Fibroblast of upper back skin (primary cell): ENCODE measurements at regions not wholly inside any gene's neighbourhood (a gene's known extent, or its start where the extent isn't known, plus 50 kb on each side); places are given as distances from the start of the nearest gene placed in this dataset.
A peak's percentile ranks its signal among the peaks of the same experiment; 100 is the strongest.

Source experiments
- DNase-seq: peaks from one replicate; pipeline ENCODE4 v3.0.0-alpha.2; 2013

- no peak for DNase-seq
These were observed 180.0 kb downstream of the CHD9NB start for GRCh38 chr16:52872731-52873130.

DNA sequence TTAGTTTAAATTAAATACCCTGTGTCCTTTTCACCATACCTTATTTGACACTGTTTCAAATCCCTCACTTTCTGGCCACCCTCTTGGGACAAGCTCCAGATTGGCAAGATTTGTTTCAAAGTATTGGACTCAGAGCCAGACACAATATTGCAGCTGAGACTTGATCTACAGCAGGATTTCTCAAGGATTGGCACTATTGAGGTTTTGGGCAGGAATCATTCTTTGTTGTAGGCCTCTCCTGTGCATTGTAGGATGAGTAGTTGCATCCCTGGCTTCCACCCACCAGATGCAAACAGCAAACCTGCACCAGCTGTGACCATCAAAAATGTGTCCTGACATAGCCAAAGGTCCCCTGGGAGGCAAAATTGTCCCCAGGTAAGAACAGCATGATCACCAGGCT is 181.2 kb downstream of the CHD9NB start:
- DNase-seq, result no peak

GRCh38 chr16:52869243-52869642 is 183.5 kb downstream of the CHD9NB start:
- no peak for DNase-seq

- DNase-seq, result no peak
These were observed 189.7 kb downstream of the CHD9NB start for GRCh38 chr16:52863000-52863399.

DNA sequence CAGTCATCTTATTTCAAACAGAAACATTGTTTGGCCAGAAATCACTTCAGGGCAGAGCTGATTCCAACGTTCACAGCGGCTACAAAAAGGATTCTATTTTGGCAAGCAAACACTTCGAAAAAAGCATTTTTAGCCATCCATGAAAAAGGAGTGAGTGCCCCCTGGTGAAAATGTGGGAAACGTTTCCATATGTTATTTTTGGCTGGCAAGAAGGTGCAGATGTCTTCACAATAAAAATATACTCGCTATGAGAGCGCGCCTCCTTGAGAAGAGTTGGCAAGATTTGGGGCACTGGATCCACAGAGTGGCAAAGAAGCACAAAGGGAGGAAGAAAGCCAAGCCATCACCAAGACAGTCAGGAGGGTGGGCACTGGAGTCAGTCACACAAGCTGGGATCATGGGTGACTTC is 191.1 kb downstream of the CHD9NB start:
- no peak for DNase-seq

DNA sequence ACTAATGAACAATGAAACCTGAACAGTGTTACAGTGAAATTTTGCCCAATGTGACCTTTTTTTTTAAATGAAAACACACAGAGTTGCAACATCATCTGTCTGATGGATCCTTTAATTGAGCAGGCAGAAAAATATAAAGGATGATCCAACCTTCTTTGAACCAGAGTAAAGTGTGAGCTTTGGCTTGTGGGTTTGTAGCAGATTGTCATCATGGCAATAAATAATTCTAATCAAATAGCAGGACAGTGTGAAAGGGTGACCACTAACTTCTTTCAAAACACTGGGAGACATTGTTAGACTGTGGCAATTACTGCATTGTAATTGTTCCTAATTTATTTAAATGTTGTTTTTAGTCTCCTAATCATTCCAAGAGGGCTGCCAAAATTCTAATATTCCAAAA is 197.2 kb downstream of the CHD9NB start:
- DNase-seq, result no peak

- DNase-seq, result no peak
These were observed 199.7 kb downstream of the CHD9NB start for GRCh38 chr16:52852978-52853377.

DNA sequence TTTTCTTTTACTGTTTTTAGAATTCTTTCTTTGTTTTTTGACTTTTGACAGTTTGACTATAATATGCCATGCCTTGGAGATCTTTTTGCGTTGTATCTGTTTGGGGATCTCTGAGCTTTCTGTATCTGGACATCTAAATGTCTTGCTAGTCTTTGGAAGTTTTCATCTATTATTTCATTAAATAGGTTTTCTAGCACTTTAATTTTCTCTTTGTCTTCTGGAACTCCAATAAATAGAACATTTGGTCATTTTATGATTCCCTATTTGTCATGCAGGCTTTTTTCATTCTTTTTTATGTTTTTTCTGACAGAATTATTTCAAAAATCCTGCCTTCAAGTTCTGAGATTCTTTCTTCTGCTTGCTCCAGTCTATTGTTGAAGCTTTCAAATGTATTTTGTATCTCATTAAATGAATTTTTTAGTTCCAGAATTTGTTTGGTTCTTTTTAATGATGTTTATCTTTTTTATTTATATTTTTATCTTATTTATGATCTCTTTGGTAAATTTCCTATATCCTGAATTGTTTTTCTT is 201.4 kb downstream of the CHD9NB start:
- no peak for DNase-seq

GRCh38 chr16:52843381-52843780 is 209.3 kb downstream of the CHD9NB start:
- DNase-seq, result no peak

DNA sequence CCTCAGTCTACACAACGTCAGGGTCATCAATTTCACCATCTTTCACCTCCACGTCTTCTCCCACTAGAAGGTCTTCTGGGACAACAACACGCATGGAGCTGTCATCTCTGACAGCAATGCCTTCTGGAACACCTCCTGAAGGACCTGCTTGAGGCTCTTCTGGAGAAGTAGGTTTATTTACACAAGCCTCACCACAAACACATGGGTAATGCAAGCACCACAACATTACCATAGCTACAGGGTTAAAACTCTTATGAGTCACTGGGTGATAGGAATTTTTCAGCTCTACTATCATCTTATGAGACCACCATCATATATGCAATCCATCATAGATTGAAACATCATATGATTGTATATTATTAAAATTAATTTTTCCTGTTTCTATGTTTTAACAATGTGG is 215.4 kb downstream of the CHD9NB start:
- DNase-seq, result no peak

DNA sequence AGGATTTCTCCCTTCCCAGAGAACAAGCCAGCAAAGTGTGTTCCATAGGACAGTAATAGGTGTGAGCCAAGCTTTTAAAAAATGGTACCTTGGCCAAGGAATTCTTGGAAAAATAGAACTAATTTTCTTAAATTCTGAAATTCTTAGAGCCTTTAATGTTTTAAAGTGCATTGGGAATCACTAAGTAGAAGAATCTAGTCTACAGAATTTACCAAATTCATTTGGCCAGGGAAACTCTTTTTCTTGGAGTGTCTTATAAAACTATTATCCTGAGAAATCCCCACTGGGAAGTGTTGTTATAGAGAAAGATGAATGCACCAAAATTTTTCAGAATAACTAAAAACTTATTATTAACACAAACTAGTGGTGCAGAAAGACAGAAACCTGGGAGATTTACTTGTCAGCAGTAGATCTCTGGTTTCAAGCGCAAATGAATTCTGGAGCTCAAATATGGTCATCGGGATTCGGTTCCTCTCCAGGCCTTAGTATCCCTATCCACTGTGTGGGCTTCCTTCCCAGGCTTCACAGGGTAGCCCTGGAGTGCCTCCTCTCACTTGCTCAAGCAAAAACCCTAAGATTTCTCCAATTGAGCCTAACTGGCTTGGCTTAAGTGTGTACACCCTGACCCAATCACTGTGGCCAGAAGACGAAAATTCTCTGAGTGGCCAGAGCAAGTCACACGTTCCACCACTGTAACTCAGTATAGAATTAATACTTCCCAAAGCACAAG is 217.8 kb downstream of the CHD9NB start:
- no peak for DNase-seq

- DNase-seq, result no peak
These were observed 219.9 kb downstream of the CHD9NB start for GRCh38 chr16:52832771-52833170.

- DNase-seq, result no peak
These were observed 225.2 kb downstream of the CHD9NB start for GRCh38 chr16:52827456-52827855.

GRCh38 chr16:52825892-52826291 is 226.8 kb downstream of the CHD9NB start:
- no peak for DNase-seq

- DNase-seq, result no peak
These were observed 232.9 kb downstream of the CHD9NB start for GRCh38 chr16:52819808-52820207.

DNA sequence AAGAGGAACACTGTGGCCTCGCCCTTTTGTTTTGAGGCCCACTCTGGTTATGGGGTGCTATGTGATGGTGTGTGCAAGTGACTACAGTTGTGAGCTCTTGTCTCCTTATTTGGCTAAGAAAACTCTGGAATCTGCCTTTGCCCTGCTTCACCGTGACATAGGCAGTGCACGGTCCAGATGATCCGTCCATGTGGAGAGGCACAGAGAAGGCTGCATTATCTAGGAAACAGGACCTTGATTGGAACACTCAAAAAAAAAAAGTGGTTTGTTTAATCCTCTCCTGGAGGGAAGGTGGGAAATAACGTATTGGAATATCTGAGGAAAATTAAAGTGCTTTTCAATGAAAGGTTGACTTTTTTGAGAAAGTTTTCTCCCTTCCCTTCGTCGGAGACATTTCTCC is 233.3 kb downstream of the CHD9NB start:
- no peak for DNase-seq

GRCh38 chr16:52817696-52818095 is 235.0 kb downstream of the CHD9NB start:
- no peak for DNase-seq

GRCh38 chr16:52816993-52817392 is 235.7 kb downstream of the CHD9NB start:
- no peak for DNase-seq

GRCh38 chr16:52812678-52813556 is 239.8 kb downstream of the CHD9NB start:
- DNase-seq, result peak; percentile 33

DNA sequence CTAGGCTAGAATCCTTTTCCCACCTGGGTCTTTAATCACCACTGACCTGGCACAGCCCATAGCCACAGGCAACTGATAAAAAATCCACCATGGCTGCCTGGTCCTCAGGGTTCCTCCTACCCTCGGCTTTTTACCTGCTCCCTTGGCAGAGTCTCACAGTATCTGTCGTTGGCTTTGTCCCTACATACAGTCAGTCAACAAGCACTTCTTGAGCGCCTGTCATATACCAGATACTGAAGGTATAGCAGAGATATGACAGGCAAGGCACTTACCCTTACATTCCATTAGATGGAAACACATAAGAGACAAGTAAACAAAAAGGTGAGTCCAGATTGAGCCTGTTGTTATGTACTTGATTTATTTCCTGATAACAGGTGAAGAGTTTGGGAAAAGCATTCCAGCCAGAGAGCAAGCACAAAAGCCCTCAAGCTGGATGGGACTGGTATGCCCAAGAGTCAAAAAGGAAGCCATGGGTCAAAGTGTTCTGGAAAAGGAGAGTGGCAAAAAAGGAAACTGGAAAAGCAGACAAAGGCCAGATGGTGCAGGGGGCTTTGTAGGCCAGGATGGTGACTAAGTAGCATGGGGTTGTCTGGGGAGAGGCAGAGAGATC is 247.0 kb downstream of the CHD9NB start:
- DNase-seq, result no peak

DNA sequence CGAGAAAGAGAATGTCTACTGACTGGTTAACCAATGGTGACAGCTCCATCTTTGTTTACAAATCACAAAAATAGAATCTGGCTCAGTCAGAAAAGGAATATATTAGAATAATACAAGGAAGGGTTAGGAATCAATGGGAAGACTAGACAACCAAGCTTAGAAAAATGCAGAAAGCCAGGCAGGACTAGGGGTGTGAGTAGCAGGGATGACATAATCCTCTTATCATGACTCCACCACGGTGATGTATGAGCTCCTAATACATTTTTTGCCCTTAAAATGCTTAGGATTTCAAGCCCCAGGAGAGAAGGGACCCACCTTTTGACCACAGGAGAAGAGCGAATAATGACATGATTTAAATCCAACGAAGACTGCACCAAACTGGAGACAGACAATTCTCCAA is 252.3 kb downstream of the CHD9NB start:
- DNase-seq, result no peak

DNA sequence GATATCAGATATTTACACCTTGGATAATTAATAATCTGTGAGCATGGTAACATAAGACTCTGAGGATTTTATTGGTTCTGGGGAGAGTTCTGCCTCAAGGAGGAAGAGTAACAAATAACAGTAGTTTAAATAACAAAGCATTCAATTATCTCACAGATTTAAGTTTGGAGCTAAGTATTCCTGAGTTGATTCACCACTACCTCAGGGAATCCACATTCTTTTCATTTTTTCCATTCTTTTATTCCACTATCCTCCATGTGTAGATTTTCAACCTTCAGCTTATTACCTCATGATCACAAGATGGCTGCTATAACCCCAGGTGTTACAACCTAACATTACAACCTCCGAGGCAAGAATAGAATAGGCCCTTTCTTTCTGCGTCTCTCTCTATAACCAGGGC is 252.2 kb upstream of the TOX3 start:
- DNase-seq, result no peak

DNA sequence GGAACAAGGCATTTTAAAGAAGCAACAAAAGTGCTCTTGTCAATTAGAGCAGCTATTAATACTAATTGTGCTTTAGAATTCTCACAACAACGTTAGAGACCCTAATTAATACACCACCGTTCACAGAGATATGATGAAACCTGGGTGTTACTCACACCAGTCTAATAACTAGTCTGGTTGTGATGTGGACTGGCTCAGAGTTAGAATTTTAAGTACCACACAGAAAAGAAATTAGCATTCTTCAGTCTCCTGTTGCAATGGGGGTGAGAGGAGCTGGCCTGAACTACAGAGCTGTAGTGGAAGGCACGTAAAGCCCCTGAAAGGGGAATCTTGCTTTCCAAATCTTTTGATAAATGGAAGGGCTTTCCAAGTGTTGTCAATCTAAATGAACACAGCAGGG is 240.8 kb upstream of the TOX3 start:
- no peak for DNase-seq

DNA sequence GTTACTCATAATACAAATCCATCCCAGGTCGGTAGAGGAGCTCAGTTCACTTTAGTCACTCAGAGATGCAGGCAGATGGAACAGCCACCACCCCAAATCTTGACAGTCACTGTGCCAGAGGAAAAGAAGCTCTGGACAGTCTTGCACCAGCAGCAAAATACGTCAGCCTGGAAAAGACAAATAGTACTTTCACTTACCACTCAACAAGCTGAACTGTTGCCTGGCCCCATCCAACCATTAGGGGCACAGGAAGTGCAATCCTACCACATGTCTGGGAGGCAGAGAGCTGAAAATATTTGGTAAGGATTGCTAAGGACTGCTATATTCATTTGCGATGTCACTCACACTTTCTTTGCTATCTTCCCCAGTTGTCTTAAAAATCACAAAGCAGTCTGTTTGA is 239.1 kb upstream of the TOX3 start:
- DNase-seq, result no peak
